GM13977 (cell line): ENCODE measurements at regions not wholly inside any gene's neighbourhood (a gene's known extent, or its start where the extent isn't known, plus 50 kb on each side); places are given as distances from the start of the nearest gene placed in this dataset.

ENCODE experiments used
- DNase-seq: peaks from one replicate; pipeline ENCODE4 v3.0.0; 2012; ENCODE audit warnings: low spot score
- CTCF ChIP-seq: IDR thresholded peaks from 2 replicates; pipeline ENCODE4 v1.5.1; 2012; ENCODE audit warnings: mild to moderate bottlenecking, control low read depth; ENCODE audit not compliant: insufficient read depth; ENCODE audit errors: extremely low read depth, missing control alignments
- in situ Hi-C: fragments of 300-500 bp; cut with MboI; formaldehyde crosslinking; loops from one replicate; pipeline ENCODE4 v1.12.0; 2022; ENCODE audit warnings: low sequenced_read_pairs, low pct_unique_long_range_greater_than_20kb, mixed read lengths, inconsistent platforms; ENCODE audit not compliant: unreplicated experiment

GRCh38 chr1:234699795-234700665 is 90.1 kb upstream of the IRF2BP2 start:
- TF ChIP-seq CTCF: no peak
- peak; percentile 74 for DNase-seq

GRCh38 chr1:234698686-234699085 is 88.7 kb upstream of the IRF2BP2 start:
- DNase-seq: no peak
- TF ChIP-seq CTCF: no peak
- in situ Hi-C loops: no loop called here

More at GRCh38 chr1:234699795-234700665, 90.1 kb upstream of the IRF2BP2 start:
- in situ Hi-C loops: no loop called here

GRCh38 chr1:234697741-234698140 is 87.8 kb upstream of the IRF2BP2 start:
- TF ChIP-seq CTCF: no peak
- in situ Hi-C loops: no loop called here

GRCh38 chr1:234697015-234697414 is 87.0 kb upstream of the IRF2BP2 start:
- TF ChIP-seq CTCF: no peak
- DNase-seq: no peak
- in situ Hi-C loops: no loop called here

More at GRCh38 chr1:234697741-234698140, 87.8 kb upstream of the IRF2BP2 start:
- no peak for DNase-seq

- no peak for TF ChIP-seq CTCF
- DNase-seq: peak; percentile 52
- in situ Hi-C loops: no loop called here
Measured at GRCh38 chr1:234696148-234696576, 86.2 kb upstream of the IRF2BP2 start.

- in situ Hi-C loops: no loop called here
- no peak for DNase-seq
- no peak for TF ChIP-seq CTCF
Measured at GRCh38 chr1:234694661-234695060, 84.7 kb upstream of the IRF2BP2 start.
